Testis (tissue), 2 donors: ENCODE measurements at regions not wholly inside any gene's neighbourhood (a gene's known extent, or its start where the extent isn't known, plus 50 kb on each side); places are given as distances from the start of the nearest gene placed in this dataset.

Experiments used
- POLR2A ChIP-seq: fragments of 450-650 bp; IDR thresholded peaks from one replicate; pipeline ENCODE4 v1.6.1; 2017; ENCODE audit warnings: antibody characterized with exemption, mild to moderate bottlenecking, moderate library complexity
- TF ChIP-seq, protein P1 (sequence below), 3 experiments: fragments of 450-650 bp in 2 of 3; fragments of 200-600 bp in 1 of 3; sonication (generic) in 1 of 3; IDR thresholded peaks; one replicate each; pipeline ENCODE4 v1.5.1; 2016 to 2019; ENCODE audit warnings: antibody characterized with exemption in 3 of 3, mild to moderate bottlenecking in 2 of 3, moderate library complexity in 1 of 3

DNA sequence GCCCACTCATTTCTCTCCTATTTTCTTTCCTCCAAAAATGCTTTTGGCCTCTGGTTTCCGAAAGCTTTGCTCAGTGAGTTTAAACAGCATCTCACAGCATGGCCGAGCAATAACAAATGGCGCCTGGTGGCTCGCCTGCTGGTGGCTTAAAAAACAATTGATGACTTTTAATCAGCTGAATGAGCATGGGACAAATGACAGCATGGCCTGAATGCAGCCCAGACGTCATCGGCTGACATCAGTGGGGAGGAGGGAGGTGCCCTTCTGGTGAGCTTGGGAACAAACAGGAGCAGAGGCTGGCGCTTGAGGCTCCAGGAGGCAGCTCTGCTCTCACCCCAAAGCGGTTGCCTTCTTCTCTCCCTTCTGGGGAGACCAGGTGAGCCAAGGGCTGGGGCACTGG, 286.4 kb downstream of the BCOR start:
- no peak for TF ChIP-seq POLR2A
- TF ChIP-seq, protein P1, sequence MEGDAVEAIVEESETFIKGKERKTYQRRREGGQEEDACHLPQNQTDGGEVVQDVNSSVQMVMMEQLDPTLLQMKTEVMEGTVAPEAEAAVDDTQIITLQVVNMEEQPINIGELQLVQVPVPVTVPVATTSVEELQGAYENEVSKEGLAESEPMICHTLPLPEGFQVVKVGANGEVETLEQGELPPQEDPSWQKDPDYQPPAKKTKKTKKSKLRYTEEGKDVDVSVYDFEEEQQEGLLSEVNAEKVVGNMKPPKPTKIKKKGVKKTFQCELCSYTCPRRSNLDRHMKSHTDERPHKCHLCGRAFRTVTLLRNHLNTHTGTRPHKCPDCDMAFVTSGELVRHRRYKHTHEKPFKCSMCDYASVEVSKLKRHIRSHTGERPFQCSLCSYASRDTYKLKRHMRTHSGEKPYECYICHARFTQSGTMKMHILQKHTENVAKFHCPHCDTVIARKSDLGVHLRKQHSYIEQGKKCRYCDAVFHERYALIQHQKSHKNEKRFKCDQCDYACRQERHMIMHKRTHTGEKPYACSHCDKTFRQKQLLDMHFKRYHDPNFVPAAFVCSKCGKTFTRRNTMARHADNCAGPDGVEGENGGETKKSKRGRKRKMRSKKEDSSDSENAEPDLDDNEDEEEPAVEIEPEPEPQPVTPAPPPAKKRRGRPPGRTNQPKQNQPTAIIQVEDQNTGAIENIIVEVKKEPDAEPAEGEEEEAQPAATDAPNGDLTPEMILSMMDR (IDR thresholded peaks at IDR 0.05): no peak
